ENCODE measurements at regions not wholly inside any gene's neighbourhood (a gene's known extent, or its start where the extent isn't known, plus 50 kb on each side); places are given as distances from the start of the nearest gene placed in this dataset.

DNA sequence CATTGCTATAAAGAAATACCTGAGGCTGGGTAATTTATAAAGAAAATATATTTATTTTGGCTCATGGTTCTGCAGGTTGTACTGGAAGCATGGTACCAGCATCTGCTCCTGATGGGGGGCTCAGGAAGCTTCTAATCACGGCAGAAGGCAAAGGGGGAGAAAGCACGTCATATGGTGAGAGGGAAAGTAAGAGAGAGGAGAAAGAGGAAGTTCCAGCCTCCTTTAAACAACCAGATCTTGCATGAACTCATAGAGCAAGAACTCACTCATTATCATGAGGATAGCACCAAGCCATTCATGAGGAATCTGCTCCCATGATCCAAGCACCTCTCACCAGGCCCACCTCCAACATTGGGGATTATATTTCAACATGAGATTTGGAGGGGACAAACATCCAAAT, 125.0 kb upstream of the GRPR start:
- TF ChIP-seq, protein P1, sequence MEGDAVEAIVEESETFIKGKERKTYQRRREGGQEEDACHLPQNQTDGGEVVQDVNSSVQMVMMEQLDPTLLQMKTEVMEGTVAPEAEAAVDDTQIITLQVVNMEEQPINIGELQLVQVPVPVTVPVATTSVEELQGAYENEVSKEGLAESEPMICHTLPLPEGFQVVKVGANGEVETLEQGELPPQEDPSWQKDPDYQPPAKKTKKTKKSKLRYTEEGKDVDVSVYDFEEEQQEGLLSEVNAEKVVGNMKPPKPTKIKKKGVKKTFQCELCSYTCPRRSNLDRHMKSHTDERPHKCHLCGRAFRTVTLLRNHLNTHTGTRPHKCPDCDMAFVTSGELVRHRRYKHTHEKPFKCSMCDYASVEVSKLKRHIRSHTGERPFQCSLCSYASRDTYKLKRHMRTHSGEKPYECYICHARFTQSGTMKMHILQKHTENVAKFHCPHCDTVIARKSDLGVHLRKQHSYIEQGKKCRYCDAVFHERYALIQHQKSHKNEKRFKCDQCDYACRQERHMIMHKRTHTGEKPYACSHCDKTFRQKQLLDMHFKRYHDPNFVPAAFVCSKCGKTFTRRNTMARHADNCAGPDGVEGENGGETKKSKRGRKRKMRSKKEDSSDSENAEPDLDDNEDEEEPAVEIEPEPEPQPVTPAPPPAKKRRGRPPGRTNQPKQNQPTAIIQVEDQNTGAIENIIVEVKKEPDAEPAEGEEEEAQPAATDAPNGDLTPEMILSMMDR (IDR thresholded peaks at IDR 0.05), result no peak
- TF ChIP-seq POLR2A (IDR thresholded peaks at IDR 0.05), result no peak
